HCT116 (cell line): ENCODE measurements at regions not wholly inside any gene's neighbourhood (a gene's known extent, or its start where the extent isn't known, plus 50 kb on each side); places are given as distances from the start of the nearest gene placed in this dataset.

Experiments
- ATAC-seq: fragments of 200-7000 bp; cut with Tn5 transposase; 2 replicates; pipeline ENCODE4 v1.9.1; 2020; ENCODE audit warnings: mild to moderate bottlenecking, moderate library complexity
- BruUV-seq: library from RNA; stranded (reverse); fragments of 400-500 nt; replicated peaks from 2 replicates; lab custom pipeline; 2021; lab: Mats Ljungman, UMichigan
- CTCF ChIA-PET: fragments of 300-600 bp; sonication (Branson Sonifier 250); formaldehyde crosslinking; loops from one replicate; lab custom pipeline; 2021; ENCODE audit warnings: antibody characterized with exemption; lab: Charles Lee
- POLR2A ChIA-PET: fragments of 300-600, 350-600 bp; sonication (Branson Sonifier 250); formaldehyde crosslinking; loops from one replicate; lab custom pipeline; 2021; ENCODE audit warnings: antibody characterized with exemption; lab: Charles Lee
- RAD21 ChIA-PET, 2 experiments: fragments of 300-600 bp; sonication (Branson Sonifier 250); formaldehyde crosslinking; loops; one replicate each; lab custom pipeline; 2023; ENCODE audit warnings: low total read pairs in 2 of 2; ENCODE audit not compliant: uncharacterized antibody in 2 of 2, unreplicated experiment in 2 of 2, low non-redundant PET in 1 of 2; lab: Charles Lee
- DNase-seq: peaks from one replicate; pipeline ENCODE4 v3.0.0-alpha.2; 2010; ENCODE audit warnings: low read depth, low spot score
- H2AFZ ChIP-seq: fragments of 200-600 bp; shearing (Covaris generic), sonication (generic); 2 replicates; pipeline ENCODE4 v1.6.1; 2017; ENCODE audit warnings: low read depth, mixed run types, mixed read lengths, antibody characterized with exemption, low read length; ENCODE audit not compliant: poor library complexity, severe bottlenecking
- H3K27ac ChIP-seq: 2 replicates; pipeline ENCODE4 v1.5.1; 2012; ENCODE audit warnings: low read depth, low read length
- H3K27me3 ChIP-seq: fragments of 200-600 bp; sonication (generic); 2 replicates; pipeline ENCODE4 v1.6.1; 2016; ENCODE audit warnings: mixed run types, low read length, mixed read lengths; ENCODE audit not compliant: insufficient read depth
- H3K36me3 ChIP-seq, 2 experiments: fragments of 200-500 bp in 1 of 2; fragments of 200-600 bp in 1 of 2; sonication (Bioruptor generic) in 1 of 2; sonication (generic) in 1 of 2; 2 replicates each; pipeline versions ENCODE4 v1.5.1 to v1.6.1; 2014 to 2016; ENCODE audit warnings: low read length in 2 of 2, inconsistent platforms in 1 of 2, mixed read lengths in 1 of 2, mixed run types in 1 of 2; ENCODE audit not compliant: insufficient read depth in 2 of 2, control insufficient read depth in 1 of 2
- H3K4me1 ChIP-seq, 2 experiments: fragments of 200-600 bp in 1 of 2; sonication (generic) in 1 of 2; 2 replicates each; pipeline versions ENCODE4 v1.5.1 to v1.6.1; 2012 to 2017; ENCODE audit warnings: low read length in 2 of 2, inconsistent platforms in 1 of 2, mild to moderate bottlenecking in 1 of 2, mixed read lengths in 1 of 2, mixed run types in 1 of 2, moderate library complexity in 1 of 2; ENCODE audit not compliant: insufficient read depth in 2 of 2, control insufficient read depth in 1 of 2
- H3K4me2 ChIP-seq: fragments of 200-600 bp; sonication (generic); 2 replicates; pipeline ENCODE4 v1.6.1; 2017; ENCODE audit warnings: mixed run types, low read length, mixed read lengths
- H3K4me3 ChIP-seq, 2 experiments: fragments of 200-600 bp in 1 of 2; sonication (generic) in 1 of 2; replicated peaks in 1 of 2; 2 replicates each; pipeline ENCODE4 v1.5.1; 2011 to 2016; ENCODE audit warnings: low read length in 2 of 2, control low read depth in 1 of 2, low read depth in 1 of 2, mild to moderate bottlenecking in 1 of 2, mixed read lengths in 1 of 2, mixed run types in 1 of 2
- H3K79me2 ChIP-seq: fragments of 200-600 bp; sonication (generic); 2 replicates; pipeline ENCODE4 v1.6.1; 2017; ENCODE audit warnings: mild to moderate bottlenecking, mixed run types, low read length, moderate library complexity, mixed read lengths; ENCODE audit not compliant: insufficient read depth
- H3K9ac ChIP-seq: fragments of 200-600 bp; sonication (generic); 2 replicates; pipeline ENCODE4 v1.6.1; 2016; ENCODE audit warnings: low read length, mixed read lengths
- H3K9me2 ChIP-seq: fragments of 200-600 bp; sonication (generic), shearing (Covaris generic); 2 replicates; pipeline ENCODE4 v1.6.1; 2017; ENCODE audit warnings: mixed run types, mild to moderate bottlenecking, moderate library complexity; ENCODE audit not compliant: insufficient read depth
- H3K9me3 ChIP-seq, 2 experiments: fragments of 200-500 bp in 1 of 2; fragments of 200-600 bp in 1 of 2; sonication (Bioruptor generic) in 1 of 2; sonication (generic) in 1 of 2; 2 replicates each; pipeline ENCODE4 v1.6.1; 2014 to 2017; ENCODE audit warnings: low read length in 2 of 2, mixed read lengths in 2 of 2, inconsistent platforms in 1 of 2, low read depth in 1 of 2, mild to moderate bottlenecking in 1 of 2, mixed run types in 1 of 2, moderate library complexity in 1 of 2; ENCODE audit not compliant: control insufficient read depth in 1 of 2, insufficient read depth in 1 of 2
- H4K20me1 ChIP-seq: fragments of 200-600 bp; sonication (generic), shearing (Covaris generic); 2 replicates; pipeline ENCODE4 v1.6.1; 2017; ENCODE audit warnings: mixed run types, mild to moderate bottlenecking, moderate library complexity; ENCODE audit not compliant: insufficient read depth
- CBX3 ChIP-seq: IDR thresholded peaks from 2 replicates; pipeline ENCODE4 v1.6.1; 2012; ENCODE audit warnings: low read depth
- CEBPB ChIP-seq: IDR thresholded peaks from 2 replicates; pipeline ENCODE4 v1.6.1; 2012; ENCODE audit warnings: low read depth
- EGR1 ChIP-seq: IDR thresholded peaks from 2 replicates; pipeline ENCODE4 v1.6.1; 2012; ENCODE audit warnings: low read depth
- ELF1 ChIP-seq: IDR thresholded peaks from 2 replicates; pipeline ENCODE4 v1.6.1; 2012; ENCODE audit warnings: low read depth, borderline replicate concordance
- EZH2phosphoT487 ChIP-seq: fragments of 200-600 bp; IDR thresholded peaks from 2 replicates; pipeline ENCODE4 v1.6.1; 2018; ENCODE audit warnings: antibody characterized with exemption, borderline replicate concordance
- FOSL1 ChIP-seq: IDR thresholded peaks from 2 replicates; pipeline ENCODE4 v1.6.1; 2012; ENCODE audit warnings: low read depth
- JUND ChIP-seq: IDR thresholded peaks from 2 replicates; pipeline ENCODE4 v1.6.1; 2012
- POLR2AphosphoS5 ChIP-seq: IDR thresholded peaks from 2 replicates; pipeline ENCODE4 v1.6.1; 2011; ENCODE audit warnings: mild to moderate bottlenecking, low read depth, low read length, moderate library complexity
- SIN3A ChIP-seq: IDR thresholded peaks from 2 replicates; pipeline ENCODE4 v1.6.1; 2012; ENCODE audit warnings: low read depth
- SP1 ChIP-seq: IDR thresholded peaks from 2 replicates; pipeline ENCODE4 v1.6.1; 2012; ENCODE audit warnings: low read depth
- SRF ChIP-seq: IDR thresholded peaks from 2 replicates; pipeline ENCODE4 v1.6.1; 2012; ENCODE audit warnings: low read depth
- TCF7L2 ChIP-seq: IDR thresholded peaks from 2 replicates; pipeline ENCODE4 v1.7.0; 2011; ENCODE audit warnings: borderline replicate concordance, inconsistent platforms; ENCODE audit not compliant: insufficient read depth, insufficient read length; ENCODE audit errors: extremely low read depth
- intact Hi-C: fragments of 100-400 bp; cut with micrococcal nuclease; formaldehyde crosslinking; loops from 2 replicates; pipeline ENCODE4 v1.10.0; 2022
- TF ChIP-seq, protein P1 (sequence below): IDR thresholded peaks from 2 replicates; pipeline ENCODE4 v1.6.1; 2011; ENCODE audit warnings: mild to moderate bottlenecking, low read length, moderate library complexity; ENCODE audit not compliant: insufficient replicate concordance; ENCODE audit errors: extremely low read depth
- TF ChIP-seq, protein P2 (sequence below): IDR thresholded peaks from 2 replicates; pipeline ENCODE4 v1.6.1; 2012

DNA sequence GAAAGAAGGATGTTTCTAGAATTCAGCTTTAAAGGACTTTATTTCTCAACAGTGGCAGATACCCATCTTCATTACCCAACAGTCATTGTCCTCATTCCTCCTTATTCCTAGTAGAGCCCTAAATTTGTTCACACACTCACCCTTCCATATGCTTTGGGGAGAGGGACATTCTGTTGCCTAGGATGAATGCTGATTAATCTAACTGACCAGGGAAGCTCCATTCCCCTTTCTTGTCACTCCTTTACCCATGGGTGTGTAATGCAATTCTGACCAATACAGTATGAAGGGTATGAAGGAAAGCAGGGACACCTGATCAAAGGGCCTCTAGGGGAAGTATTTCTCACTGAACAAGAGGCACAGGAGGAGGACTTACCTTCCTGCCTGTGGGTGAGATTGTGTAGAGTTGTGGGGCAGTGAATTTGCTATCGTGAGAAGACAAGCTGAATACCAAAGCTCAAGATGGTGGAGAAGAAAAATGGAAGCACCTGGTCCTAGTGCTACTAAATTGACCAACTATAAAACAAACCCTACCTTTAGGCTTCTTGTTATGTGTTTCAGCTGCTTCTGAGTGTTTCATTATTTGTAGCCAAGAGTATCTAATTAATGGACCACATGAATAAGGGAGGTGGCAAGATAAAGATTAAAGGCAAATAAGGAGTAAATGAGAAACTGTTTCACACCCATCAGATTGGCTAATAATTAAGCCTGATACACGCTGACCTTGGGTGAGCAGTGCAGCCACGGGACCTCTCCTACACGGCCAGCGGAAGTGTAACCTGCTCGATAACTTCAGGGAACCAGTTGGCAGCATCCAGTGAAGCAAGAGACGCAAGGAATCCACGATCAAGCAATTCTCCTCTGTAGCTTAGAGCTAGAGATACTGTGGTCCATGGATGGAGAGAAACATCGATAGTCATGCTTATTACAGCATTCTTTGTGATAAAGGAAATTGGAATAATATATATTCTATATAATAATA lies 202.3 kb downstream of the MYCN start:
- Histone ChIP-seq H3K4me1 (no peaks in the 10 kb centered on the region), H4K20me1 (no peaks in the 10 kb centered on the region), H3K27ac (no peak overlapping the region), H3K9ac (no peak overlapping the region), H3K36me3 (no peaks in the 10 kb centered on the region; a peak in 1 of 4 replicates), H3K4me3 (no peak overlapping the region), H3K27me3 (peaks cover 3% of the 10 kb centered on the region; the same call in 1 of the 2 replicates), H3K79me2 (no peaks in the 10 kb centered on the region), H3K9me2 (no peaks in the 10 kb centered on the region), H3K4me2 (no peak overlapping the region), H3K9me3 (no peaks in the 10 kb centered on the region), H2AFZ (no peak overlapping the region)
- TF ChIP-seq FOSL1, result no peak
- no peak for TF ChIP-seq JUND
- no peak for TF ChIP-seq SP1
- TF ChIP-seq SIN3A, result no peak
- TF ChIP-seq SRF, result no peak
- TF ChIP-seq POLR2AphosphoS5, result no peak
- no peak for ATAC-seq
- ChIA-PET CTCF (no interaction called here), POLR2A (no interaction called here), RAD21 (no interaction called here)
- intact Hi-C loops, result no loop called here
- DNase-seq, result no peak
- BruUV-seq, result no TSS peak

DNA sequence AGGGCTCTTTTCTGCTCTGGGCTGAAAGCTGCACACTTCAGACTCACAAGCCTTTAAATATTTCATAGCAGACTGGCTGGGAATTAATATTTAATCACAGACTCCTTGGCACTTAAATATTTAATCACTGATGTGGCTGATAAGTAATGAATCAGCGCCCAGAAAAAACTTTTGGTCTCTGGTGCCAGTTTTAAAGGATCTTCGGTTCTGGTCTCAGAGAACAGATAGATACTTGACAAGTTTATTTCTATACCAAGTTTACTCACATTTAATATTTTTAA lies 201.2 kb downstream of the MYCN start:
- H3K4me3 ChIP-seq, result no peak overlapping the region
- H3K9me2 ChIP-seq, result no peaks in the 10 kb centered on the region
- no peaks in the 10 kb centered on the region for H3K9me3 ChIP-seq
- no peak overlapping the region for H3K4me2 ChIP-seq
- no peaks in the 10 kb centered on the region for H3K4me1 ChIP-seq
- peaks cover 3% of the 10 kb centered on the region; the same call in 1 of the 2 replicates for H3K27me3 ChIP-seq
- BruUV-seq, result no TSS peak
- H2AFZ ChIP-seq, result no peak overlapping the region
- H3K27ac ChIP-seq, result no peak overlapping the region
- ChIA-PET POLR2A (no interaction called here), RAD21 (no interaction called here), CTCF (no interaction called here)
- no peak overlapping the region for H3K9ac ChIP-seq
- no peak for TF ChIP-seq SIN3A
- TF ChIP-seq SRF, result no peak
- no peak for TF ChIP-seq EGR1
- TF ChIP-seq, protein P1, sequence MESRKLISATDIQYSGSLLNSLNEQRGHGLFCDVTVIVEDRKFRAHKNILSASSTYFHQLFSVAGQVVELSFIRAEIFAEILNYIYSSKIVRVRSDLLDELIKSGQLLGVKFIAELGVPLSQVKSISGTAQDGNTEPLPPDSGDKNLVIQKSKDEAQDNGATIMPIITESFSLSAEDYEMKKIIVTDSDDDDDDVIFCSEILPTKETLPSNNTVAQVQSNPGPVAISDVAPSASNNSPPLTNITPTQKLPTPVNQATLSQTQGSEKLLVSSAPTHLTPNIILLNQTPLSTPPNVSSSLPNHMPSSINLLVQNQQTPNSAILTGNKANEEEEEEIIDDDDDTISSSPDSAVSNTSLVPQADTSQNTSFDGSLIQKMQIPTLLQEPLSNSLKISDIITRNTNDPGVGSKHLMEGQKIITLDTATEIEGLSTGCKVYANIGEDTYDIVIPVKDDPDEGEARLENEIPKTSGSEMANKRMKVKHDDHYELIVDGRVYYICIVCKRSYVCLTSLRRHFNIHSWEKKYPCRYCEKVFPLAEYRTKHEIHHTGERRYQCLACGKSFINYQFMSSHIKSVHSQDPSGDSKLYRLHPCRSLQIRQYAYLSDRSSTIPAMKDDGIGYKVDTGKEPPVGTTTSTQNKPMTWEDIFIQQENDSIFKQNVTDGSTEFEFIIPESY, result no peak
- no peak for TF ChIP-seq SP1
- no peak for TF ChIP-seq POLR2AphosphoS5
- TF ChIP-seq, protein P2, sequence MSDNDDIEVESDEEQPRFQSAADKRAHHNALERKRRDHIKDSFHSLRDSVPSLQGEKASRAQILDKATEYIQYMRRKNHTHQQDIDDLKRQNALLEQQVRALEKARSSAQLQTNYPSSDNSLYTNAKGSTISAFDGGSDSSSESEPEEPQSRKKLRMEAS, result no peak
- no peak for TF ChIP-seq CBX3
- TF ChIP-seq ELF1, result no peak
- no peak for TF ChIP-seq EZH2phosphoT487
- no peak for TF ChIP-seq CEBPB
- no peak for TF ChIP-seq TCF7L2
- H3K36me3 ChIP-seq, result no peaks in the 10 kb centered on the region; a peak in 1 of 4 replicates
- no peaks in the 10 kb centered on the region for H3K79me2 ChIP-seq
- DNase-seq, result no peak
- intact Hi-C loops, result no loop called here
- ATAC-seq, result no peak
- no peaks in the 10 kb centered on the region for H4K20me1 ChIP-seq
